ENCODE measurements at regions not wholly inside any gene's neighbourhood (a gene's known extent, or its start where the extent isn't known, plus 50 kb on each side); places are given as distances from the start of the nearest gene placed in this dataset.

DNA sequence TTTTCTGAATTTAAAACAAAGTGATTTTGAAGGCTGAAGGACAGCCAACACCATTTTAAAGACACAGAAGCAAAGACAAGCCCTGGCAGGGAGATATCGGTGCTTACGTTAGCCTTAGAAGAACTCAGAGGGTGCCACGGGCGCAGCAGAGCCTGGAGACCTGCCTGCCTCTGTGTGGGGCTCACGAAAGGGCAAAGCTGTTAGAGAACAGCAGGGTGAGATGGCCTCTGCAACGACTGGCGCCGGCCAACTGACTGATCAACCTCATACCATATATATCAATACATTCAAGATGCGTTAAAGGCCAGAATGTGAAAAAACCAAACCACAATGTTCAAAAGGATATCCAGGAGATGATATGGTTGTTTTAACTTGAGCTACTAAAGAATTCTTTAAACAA is 151.0 kb upstream of the RPS6KA2 start:
- TF ChIP-seq SIN3A (IDR thresholded peaks at IDR 0.05; ENCODE audit: borderline replicate concordance, insufficient read depth, low read length): no peak
- no peak for TF ChIP-seq POLR2AphosphoS5 (IDR thresholded peaks at IDR 0.05; ENCODE audit: low read depth, low read length)
- no peak for TF ChIP-seq TAF1 (IDR thresholded peaks at IDR 0.05; ENCODE audit: borderline replicate concordance, insufficient read depth, low read length)
- TF ChIP-seq FOXP2 (optimal IDR thresholded peaks at IDR 0.05; ENCODE audit: borderline replicate concordance, extremely low read depth, extremely low read length, insufficient read depth): no peak
- TF ChIP-seq, protein P1, sequence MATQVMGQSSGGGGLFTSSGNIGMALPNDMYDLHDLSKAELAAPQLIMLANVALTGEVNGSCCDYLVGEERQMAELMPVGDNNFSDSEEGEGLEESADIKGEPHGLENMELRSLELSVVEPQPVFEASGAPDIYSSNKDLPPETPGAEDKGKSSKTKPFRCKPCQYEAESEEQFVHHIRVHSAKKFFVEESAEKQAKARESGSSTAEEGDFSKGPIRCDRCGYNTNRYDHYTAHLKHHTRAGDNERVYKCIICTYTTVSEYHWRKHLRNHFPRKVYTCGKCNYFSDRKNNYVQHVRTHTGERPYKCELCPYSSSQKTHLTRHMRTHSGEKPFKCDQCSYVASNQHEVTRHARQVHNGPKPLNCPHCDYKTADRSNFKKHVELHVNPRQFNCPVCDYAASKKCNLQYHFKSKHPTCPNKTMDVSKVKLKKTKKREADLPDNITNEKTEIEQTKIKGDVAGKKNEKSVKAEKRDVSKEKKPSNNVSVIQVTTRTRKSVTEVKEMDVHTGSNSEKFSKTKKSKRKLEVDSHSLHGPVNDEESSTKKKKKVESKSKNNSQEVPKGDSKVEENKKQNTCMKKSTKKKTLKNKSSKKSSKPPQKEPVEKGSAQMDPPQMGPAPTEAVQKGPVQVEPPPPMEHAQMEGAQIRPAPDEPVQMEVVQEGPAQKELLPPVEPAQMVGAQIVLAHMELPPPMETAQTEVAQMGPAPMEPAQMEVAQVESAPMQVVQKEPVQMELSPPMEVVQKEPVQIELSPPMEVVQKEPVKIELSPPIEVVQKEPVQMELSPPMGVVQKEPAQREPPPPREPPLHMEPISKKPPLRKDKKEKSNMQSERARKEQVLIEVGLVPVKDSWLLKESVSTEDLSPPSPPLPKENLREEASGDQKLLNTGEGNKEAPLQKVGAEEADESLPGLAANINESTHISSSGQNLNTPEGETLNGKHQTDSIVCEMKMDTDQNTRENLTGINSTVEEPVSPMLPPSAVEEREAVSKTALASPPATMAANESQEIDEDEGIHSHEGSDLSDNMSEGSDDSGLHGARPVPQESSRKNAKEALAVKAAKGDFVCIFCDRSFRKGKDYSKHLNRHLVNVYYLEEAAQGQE (IDR thresholded peaks at IDR 0.05; ENCODE audit: insufficient read depth in 1 of 2, low read depth in 2 of 2, low read length in 2 of 2): no peak

DNA sequence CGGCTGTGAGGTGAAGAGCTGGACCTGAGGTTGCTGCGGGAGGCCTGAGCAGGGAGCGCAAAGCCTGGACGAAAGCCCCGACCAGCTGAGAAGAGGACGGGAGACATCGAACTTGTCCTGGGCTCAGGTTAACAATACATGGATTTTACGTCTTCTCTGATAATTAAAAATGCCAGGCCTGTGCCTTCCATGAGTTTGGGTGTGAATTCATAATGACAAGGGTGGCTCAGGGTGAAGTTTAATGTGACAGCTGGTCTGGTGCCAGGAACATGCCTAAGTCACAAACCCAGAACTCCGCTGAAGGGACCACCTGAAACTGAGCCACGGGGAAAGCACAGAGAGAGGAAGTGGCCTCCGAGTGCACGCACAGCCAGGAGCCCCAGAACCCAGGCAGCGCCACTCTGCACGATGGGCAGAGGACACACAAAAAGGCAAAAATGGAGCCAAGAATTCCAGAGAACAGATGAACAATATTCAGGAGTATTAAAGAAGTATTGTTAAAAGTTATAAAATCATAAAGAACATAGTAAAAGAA is 150.1 kb upstream of the RPS6KA2 start:
- TF ChIP-seq, protein P1 (IDR thresholded peaks at IDR 0.05; ENCODE audit: insufficient read depth in 1 of 2, low read depth in 2 of 2, low read length in 2 of 2): no peak
- no peak for TF ChIP-seq SIN3A (IDR thresholded peaks at IDR 0.05; ENCODE audit: borderline replicate concordance, insufficient read depth, low read length)

DNA sequence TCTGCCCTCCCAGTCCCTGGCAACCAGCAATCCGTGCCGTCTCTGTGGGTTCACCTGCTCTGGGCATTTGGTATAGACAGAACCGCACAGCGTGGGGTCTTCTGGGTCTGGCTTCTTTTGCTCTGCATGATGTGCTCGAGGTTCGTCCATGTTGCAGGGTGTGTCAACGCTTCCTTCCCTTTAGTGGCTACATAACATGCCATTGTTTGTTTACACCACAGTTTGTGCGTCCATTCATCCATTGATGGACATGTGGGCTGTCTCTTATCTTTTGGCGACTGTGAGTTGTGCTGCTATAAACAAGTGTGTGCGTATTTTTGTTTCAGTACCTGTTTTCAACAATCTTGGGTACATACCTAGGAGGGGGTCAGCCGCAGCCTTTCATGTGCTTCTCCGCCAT is 149.5 kb upstream of the RPS6KA2 start:
- TF ChIP-seq TAF1 (IDR thresholded peaks at IDR 0.05; ENCODE audit: borderline replicate concordance, insufficient read depth, low read length): no peak
- TF ChIP-seq POLR2AphosphoS5 (IDR thresholded peaks at IDR 0.05; ENCODE audit: low read depth, low read length): no peak
- TF ChIP-seq, protein P1 (IDR thresholded peaks at IDR 0.05; ENCODE audit: insufficient read depth in 1 of 2, low read depth in 2 of 2, low read length in 2 of 2): no peak
- TF ChIP-seq SIN3A (IDR thresholded peaks at IDR 0.05; ENCODE audit: borderline replicate concordance, insufficient read depth, low read length): no peak
- no peak for TF ChIP-seq FOXP2 (optimal IDR thresholded peaks at IDR 0.05; ENCODE audit: borderline replicate concordance, extremely low read depth, extremely low read length, insufficient read depth)

DNA sequence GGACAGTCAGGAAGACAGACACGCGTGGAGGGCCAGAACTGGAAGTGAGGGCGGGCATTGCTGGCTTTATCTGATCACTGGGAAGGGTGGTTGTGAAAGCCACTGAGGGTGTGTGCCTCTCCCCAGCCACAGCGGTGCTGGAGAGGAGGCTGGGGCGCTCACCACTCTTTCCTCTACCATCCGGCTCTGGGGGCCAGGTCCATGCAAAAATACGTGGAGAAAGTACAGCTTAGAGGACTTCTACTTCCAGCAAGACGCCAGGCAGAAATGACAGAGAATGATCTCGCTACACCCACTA is 148.8 kb upstream of the RPS6KA2 start:
- TF ChIP-seq POLR2AphosphoS5 (IDR thresholded peaks at IDR 0.05; ENCODE audit: low read depth, low read length): no peak
- TF ChIP-seq TAF1 (IDR thresholded peaks at IDR 0.05; ENCODE audit: borderline replicate concordance, insufficient read depth, low read length): no peak
- no peak for TF ChIP-seq FOXP2 (optimal IDR thresholded peaks at IDR 0.05; ENCODE audit: borderline replicate concordance, extremely low read depth, extremely low read length, insufficient read depth)
- no peak for TF ChIP-seq SIN3A (IDR thresholded peaks at IDR 0.05; ENCODE audit: borderline replicate concordance, insufficient read depth, low read length)
- TF ChIP-seq, protein P1 (IDR thresholded peaks at IDR 0.05; ENCODE audit: insufficient read depth in 1 of 2, low read depth in 2 of 2, low read length in 2 of 2): no peak

DNA sequence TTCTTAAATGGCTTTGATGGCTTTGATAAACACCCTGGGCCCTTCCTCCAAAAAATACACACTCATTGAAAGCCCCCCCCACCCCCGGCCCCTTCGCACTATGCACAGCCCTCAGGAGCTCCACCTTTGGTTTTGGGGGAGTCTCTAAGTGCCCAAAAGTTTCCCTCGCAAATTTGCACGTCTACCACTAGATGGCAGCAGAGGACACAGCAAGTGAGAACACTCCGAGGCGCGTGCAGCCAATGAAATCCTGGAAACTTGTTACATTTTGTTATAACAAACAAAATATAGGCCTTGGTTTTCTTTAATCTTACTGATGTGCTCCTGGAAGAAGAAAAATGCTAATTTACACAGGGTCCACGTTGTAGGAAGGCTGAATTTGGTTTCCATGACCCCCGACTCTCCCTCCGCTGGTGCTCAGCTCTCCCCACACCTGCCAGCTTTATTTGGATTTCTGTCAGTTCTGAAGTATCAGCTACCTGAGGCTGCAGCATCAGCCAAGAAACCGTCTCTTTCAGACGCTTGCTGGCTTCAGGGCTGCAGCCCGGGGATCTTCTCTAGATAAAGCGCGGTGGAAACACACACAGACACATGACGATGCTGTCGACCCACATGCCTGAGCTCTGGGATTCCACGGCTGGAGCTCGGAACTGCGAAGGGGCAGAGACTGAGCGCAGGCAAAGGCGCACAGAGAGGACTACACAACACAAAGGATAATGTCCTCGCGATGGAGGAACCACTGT is 148.3 kb upstream of the RPS6KA2 start:
- TF ChIP-seq TAF1 (IDR thresholded peaks at IDR 0.05; ENCODE audit: borderline replicate concordance, insufficient read depth, low read length): no peak
- TF ChIP-seq POLR2AphosphoS5 (IDR thresholded peaks at IDR 0.05; ENCODE audit: low read depth, low read length): no peak
- TF ChIP-seq SIN3A (IDR thresholded peaks at IDR 0.05; ENCODE audit: borderline replicate concordance, insufficient read depth, low read length): no peak
- TF ChIP-seq FOXP2 (optimal IDR thresholded peaks at IDR 0.05; ENCODE audit: borderline replicate concordance, extremely low read depth, extremely low read length, insufficient read depth): no peak
- TF ChIP-seq, protein P1 (IDR thresholded peaks at IDR 0.05; ENCODE audit: insufficient read depth in 1 of 2, low read depth in 2 of 2, low read length in 2 of 2): no peak

Data from PFSK-1 (cell line).